GM21390 (cell line): ENCODE measurements at regions not wholly inside any gene's neighbourhood (a gene's known extent, or its start where the extent isn't known, plus 50 kb on each side); places are given as distances from the start of the nearest gene placed in this dataset.

Experiments used
- ATAC-seq: cut with Tn5 transposase; IDR thresholded peaks from one replicate; pipeline ENCODE4 v1.9.1; 2021; ENCODE audit not compliant: unreplicated experiment

GRCh38 chr10:8588135-8588534, 533.6 kb downstream of the GATA3 start:
- no peak for ATAC-seq

- no peak for ATAC-seq
Observed at GRCh38 chr10:8590518-8590917, 536.0 kb downstream of the GATA3 start.

DNA sequence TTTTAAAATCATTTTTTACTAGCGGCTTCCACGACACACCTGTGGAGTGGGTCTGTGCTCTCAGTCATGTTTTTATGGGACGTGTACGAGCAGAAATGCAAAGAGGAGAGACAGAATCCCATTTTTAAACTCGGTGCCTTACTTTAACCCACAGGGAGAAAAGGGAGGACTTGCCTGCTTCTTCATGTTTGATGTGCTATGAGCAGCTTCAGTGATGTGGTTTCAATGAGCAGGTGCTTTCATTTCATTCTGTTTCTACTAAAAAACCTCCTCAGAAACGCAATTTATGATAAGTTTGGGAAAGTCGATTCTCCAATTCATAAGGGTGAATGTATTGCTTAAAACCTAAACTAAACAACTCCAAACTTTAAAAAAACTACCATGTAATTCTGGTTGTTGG, 537.2 kb downstream of the GATA3 start:
- no peak for ATAC-seq

- ATAC-seq, result no peak
Observed at GRCh38 chr10:8594176-8594575, 539.7 kb downstream of the GATA3 start.

DNA sequence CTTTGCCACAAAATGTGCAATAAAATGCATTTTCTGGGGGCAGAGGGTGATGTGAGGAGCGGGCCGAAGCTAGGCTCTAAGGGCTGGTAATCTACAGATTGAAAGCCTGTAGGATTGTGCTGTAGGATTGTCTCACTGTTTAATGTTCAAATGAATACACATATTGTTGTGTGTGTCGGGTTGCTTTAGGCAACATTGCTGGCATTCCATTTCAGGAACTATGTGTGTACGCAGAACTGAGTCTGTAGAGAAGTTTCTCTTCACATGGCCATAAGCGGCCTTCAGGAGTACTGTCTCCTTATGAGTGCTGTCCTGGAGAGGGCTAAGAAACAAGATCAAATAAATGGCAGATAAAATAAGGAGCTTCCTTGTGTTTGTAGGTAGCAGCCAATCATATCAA, 540.2 kb downstream of the GATA3 start:
- ATAC-seq, result no peak

DNA sequence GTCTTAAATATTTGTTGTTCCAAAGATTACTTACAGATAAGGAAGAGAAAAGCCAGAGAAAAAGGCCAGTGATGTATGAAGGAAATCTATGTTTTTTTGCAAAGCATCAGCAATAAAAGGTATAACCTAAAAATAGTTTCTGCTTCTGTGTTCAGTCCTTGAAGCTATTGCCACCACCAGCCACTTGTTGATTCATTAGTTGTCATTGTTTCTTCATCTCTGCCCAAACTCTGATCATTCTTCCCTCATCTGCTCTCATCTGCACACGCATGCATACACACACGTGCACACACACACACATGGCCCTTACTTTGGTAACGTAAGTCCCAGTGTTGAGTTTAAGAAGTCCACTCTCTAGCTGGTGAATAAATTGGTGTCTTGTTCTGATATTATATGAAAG, 540.7 kb downstream of the GATA3 start:
- ATAC-seq, result no peak

DNA sequence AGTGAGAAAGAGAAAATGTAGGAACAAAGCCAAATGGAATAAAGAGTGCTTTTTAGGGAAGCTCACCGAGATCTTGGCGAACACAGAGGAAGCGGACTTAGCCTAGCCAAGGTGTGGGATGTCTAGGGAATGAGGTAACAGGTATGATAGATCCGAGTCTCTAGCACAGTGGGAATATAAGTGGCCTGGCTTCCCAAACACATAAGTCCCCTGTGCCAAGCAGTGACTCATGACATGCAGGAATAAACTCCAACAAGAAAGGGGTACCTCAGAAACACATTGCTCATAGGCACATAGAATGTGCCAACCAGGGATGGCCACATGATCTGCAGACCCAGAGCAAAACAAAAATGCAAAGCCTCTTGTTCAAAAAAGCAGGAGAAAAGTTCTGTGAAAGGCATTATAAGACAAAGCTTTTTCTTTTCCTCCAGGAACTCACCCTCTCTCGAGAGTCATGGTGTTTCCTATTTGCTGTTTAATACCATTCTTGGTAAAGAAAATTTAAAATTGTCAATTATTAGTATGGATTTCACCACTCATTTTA, 542.5 kb downstream of the GATA3 start:
- ATAC-seq, result no peak

- no peak for ATAC-seq
Observed at GRCh38 chr10:8600192-8600591, 545.7 kb downstream of the GATA3 start.

- no peak for ATAC-seq
Observed at GRCh38 chr10:8602821-8603220, 548.3 kb downstream of the GATA3 start.

DNA sequence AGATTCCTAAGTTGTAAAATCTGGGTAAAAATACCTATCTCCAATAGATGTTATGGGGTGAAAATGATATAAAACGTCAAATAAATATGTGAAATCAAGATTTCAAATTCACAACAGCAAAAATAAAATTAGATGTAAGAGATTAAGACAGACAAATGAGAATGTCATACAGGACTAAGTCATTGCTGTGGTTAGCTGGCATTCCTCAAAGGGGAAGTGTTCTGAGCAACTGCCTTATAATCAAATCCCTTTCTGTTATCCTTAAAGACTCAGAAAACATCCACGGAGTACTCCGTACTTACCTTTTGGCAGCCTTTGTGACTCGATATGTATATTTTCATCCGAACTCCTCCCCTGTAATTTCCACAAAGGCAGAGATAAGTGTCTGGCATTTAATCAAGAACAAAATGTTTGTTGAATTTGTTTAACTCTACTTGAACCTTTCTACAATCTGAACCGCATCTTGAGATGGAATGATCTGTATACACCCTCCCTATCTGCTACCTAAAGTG, 559.6 kb downstream of the GATA3 start:
- no peak for ATAC-seq

- ATAC-seq, result no peak
Observed at GRCh38 chr10:8615118-8615517, 560.6 kb downstream of the GATA3 start.

DNA sequence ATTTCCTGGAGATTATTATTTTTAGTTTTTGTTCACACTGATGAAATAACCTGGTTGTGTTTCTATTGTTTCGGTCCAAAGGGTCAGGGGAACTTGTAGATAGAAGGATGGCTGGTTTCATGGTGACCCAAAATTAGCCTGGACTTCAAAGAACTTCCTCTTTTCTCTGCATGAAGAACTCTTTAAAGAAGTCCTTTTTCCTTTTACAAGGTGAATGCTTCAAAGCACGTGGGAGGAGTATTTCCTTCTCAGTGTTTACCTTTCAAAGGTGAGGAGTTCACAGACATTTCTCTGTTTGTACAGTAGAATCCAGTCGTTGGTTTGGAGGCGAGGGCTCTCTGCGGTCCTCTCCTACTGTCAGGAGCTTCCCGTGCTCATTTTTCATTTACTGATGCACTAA, 561.7 kb downstream of the GATA3 start:
- ATAC-seq, result no peak

GRCh38 chr10:8617792-8618191, 563.3 kb downstream of the GATA3 start:
- no peak for ATAC-seq

GRCh38 chr10:8618834-8619233, 564.3 kb downstream of the GATA3 start:
- no peak for ATAC-seq

- ATAC-seq, result no peak
Observed at GRCh38 chr10:8628351-8628750, 573.9 kb downstream of the GATA3 start.

DNA sequence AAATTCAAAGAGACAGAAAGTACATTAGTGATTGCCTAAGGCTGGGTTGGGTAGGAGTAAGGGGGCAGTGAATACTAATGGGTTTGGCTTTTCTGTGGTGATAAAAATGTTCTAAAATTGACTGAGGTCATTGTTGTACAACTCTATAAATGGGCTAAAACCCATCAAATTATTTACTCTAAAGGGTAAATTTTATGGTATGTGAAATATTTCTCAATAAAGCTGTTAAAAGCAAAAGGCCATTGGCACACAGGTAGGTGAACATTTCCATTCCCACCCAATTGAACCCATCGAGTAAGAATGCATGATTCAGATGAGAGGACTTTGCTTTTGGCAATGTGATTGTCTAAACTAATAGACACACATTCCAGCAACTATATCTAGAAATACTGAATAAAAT, 579.4 kb downstream of the GATA3 start:
- no peak for ATAC-seq

- ATAC-seq, result no peak
Observed at GRCh38 chr10:8636371-8636770, 581.9 kb downstream of the GATA3 start.

- no peak for ATAC-seq
Observed at GRCh38 chr10:8637640-8638039, 583.2 kb downstream of the GATA3 start.

DNA sequence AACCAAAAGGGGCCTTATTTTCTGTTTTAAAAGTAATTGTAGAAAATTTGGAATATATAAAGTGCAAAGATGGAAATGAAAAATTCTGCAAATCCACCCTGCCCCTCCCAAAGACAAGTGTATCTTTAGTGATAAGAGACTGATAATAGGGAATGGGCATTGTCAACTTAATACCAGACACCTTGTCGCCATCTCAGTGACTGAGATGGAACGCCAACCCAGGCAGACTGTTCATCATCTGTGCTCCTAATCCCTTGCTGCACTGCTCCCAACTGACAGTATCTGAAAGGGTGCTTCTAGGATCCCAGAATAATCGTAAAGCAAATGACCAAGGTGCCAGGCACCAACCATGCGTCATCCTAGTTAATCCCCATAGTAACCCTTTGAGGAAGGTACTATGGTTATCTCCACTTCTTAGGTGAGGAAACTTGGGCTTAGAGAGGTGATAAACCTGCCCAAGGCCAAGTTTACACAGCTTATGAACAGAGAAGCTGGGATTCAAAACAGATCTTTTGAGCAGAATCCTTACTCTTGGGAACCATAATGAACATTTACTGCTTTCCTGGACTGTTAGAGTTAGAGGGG, 583.7 kb downstream of the GATA3 start:
- no peak for ATAC-seq

GRCh38 chr10:8639486-8640185, 585.1 kb downstream of the GATA3 start:
- ATAC-seq, result no peak

- no peak for ATAC-seq
Observed at GRCh38 chr10:8640301-8640700, 585.8 kb downstream of the GATA3 start.

DNA sequence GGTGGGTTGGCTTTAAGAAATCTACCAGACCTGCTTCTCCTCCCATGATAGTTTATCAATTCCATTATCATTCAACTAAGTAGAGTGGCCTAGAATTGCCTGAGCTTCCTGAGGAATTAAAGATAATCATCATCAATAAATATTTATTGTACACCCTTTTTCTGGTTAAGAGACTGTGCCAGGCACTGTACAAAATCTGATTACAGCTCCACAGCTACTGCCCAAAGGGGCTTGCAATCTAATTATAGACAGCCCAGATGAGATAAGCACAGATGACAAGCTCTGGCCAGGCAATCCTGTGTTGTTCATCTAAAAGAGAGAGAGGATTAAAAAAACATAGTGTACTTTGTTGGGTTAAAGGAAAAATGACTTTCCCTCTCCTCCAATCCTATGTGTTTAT, 586.4 kb downstream of the GATA3 start:
- ATAC-seq, result no peak

GRCh38 chr10:8656261-8656660, 601.8 kb downstream of the GATA3 start:
- no peak for ATAC-seq
